K562 (cell line): ENCODE measurements at regions not wholly inside any gene's neighbourhood (a gene's known extent, or its start where the extent isn't known, plus 50 kb on each side); places are given as distances from the start of the nearest gene placed in this dataset.

Source experiments
- ATAC-seq: fragments of 200-7000 bp; cut with Tn5 transposase; 3 replicates; pipeline ENCODE4 v1.9.1; 2020; ENCODE audit warnings: moderate library complexity
- BruUV-seq: library from RNA; stranded (reverse); fragments of 400-500 nt; replicated peaks from 2 replicates; lab custom pipeline; 2021; lab: Mats Ljungman, UMichigan
- CTCF ChIA-PET: fragments of 300-600 bp; formaldehyde crosslinking; extraction: SDS; loops from one replicate; lab custom pipeline; 2021; ENCODE audit warnings: low intra/inter-chr PET ratio; lab: Yijun Ruan, JAX
- POLR2A ChIA-PET: fragments of 300-600, 350-650 bp; sonication (Branson Sonifier 250); formaldehyde crosslinking; extraction: SDS; loops from one replicate; lab custom pipeline; 2021; ENCODE audit warnings: antibody characterized with exemption, inconsistent platforms; lab: Yijun Ruan, JAX
- DNase-seq, 4 experiments: peaks; one replicate each; pipeline versions ENCODE4 v3.0.0 to v3.0.0-alpha.2; 2011 to 2018; ENCODE audit warnings: low spot score in 3 of 4, mixed read lengths in 3 of 4; ENCODE audit errors: extremely low read depth in 1 of 4
- FAIRE-seq: peaks from 2 replicates; lab custom pipeline; 2011; peaks lifted over from hg19 to GRCh38; lab: Jason Lieb, UNC
- H2AFZ ChIP-seq: 2 replicates; pipeline ENCODE4 v1.6.0; 2011; ENCODE audit warnings: low read depth, low read length, control low read depth, inconsistent platforms
- H3K27ac ChIP-seq: fragments of 200-600 bp; 3 replicates; pipeline ENCODE4 v1.8.0; 2011; ENCODE audit warnings: low read depth, mild to moderate bottlenecking, control low read depth, inconsistent platforms, low read length, moderate library complexity, mixed read lengths; ENCODE audit errors: extremely low read depth
- H3K27me3 ChIP-seq, 2 experiments: fragments of 300-600 bp in 1 of 2; 2 replicates in 1 of 2; 3 replicates in 1 of 2; pipeline versions ENCODE4 v1.6.0 to v1.8.0; 2011; ENCODE audit warnings: inconsistent platforms in 2 of 2, low read length in 2 of 2, mild to moderate bottlenecking in 1 of 2, mixed read lengths in 1 of 2, moderate library complexity in 1 of 2; ENCODE audit not compliant: control insufficient read depth in 2 of 2, insufficient read depth in 2 of 2
- H3K36me3 ChIP-seq: fragments of 300-600 bp; 3 replicates; pipeline ENCODE4 v1.8.0; 2011; ENCODE audit warnings: mild to moderate bottlenecking, low read length, inconsistent platforms; ENCODE audit not compliant: control insufficient read depth, insufficient read depth
- H3K4me1 ChIP-seq, 2 experiments: fragments of 200-600 bp in 1 of 2; replicated peaks in 1 of 2; 2 replicates in 1 of 2; 3 replicates in 1 of 2; pipeline versions ENCODE4 v1.5.1 to v1.8.0; 2011; ENCODE audit warnings: inconsistent platforms in 2 of 2, low read length in 2 of 2, mild to moderate bottlenecking in 1 of 2, mixed read lengths in 1 of 2, moderate library complexity in 1 of 2; ENCODE audit not compliant: control insufficient read depth in 2 of 2, insufficient read depth in 2 of 2
- H3K4me2 ChIP-seq: 2 replicates; pipeline ENCODE4 v1.6.1; 2011; ENCODE audit warnings: low read length, control low read depth, inconsistent platforms, mixed read lengths; ENCODE audit not compliant: insufficient read depth
- H3K4me3 ChIP-seq: fragments of 200-600 bp; sonication (generic), shearing (Covaris generic); 2 replicates; pipeline ENCODE4 v1.5.1; 2016; ENCODE audit warnings: control low read depth, inconsistent platforms
- H3K79me2 ChIP-seq: fragments of 200-600 bp; 3 replicates; pipeline ENCODE4 v1.8.0; 2011; ENCODE audit warnings: low read length, inconsistent platforms; ENCODE audit not compliant: control insufficient read depth, insufficient read depth
- H3K9ac ChIP-seq, 2 experiments: 2 replicates each; pipeline versions ENCODE4 v1.6.0 to v1.6.1; 2011; ENCODE audit warnings: low read depth in 2 of 2, low read length in 2 of 2, control low read depth in 1 of 2, inconsistent platforms in 1 of 2, mild to moderate bottlenecking in 1 of 2, mixed read lengths in 1 of 2; ENCODE audit not compliant: insufficient read depth in 1 of 2
- H3K9me1 ChIP-seq: one replicate; pipeline ENCODE4 v1.6.0; 2011; ENCODE audit warnings: inconsistent platforms, mild to moderate bottlenecking, low read length, moderate library complexity; ENCODE audit not compliant: control insufficient read depth, insufficient read depth
- H3K9me3 ChIP-seq: replicated peaks from 2 replicates; pipeline ENCODE4 v1.5.1; 2011; ENCODE audit warnings: low read depth, low read length, inconsistent platforms; ENCODE audit not compliant: control insufficient read depth, insufficient read depth
- H4K20me1 ChIP-seq: replicated peaks from 2 replicates; pipeline ENCODE4 v1.6.1; 2011; ENCODE audit warnings: low read length, inconsistent platforms, mixed read lengths; ENCODE audit not compliant: control insufficient read depth, insufficient read depth
- C11orf30 ChIP-seq: fragments of 450-650 bp; IDR thresholded peaks from 2 replicates; pipeline ENCODE4 v1.6.1; 2016; ENCODE audit warnings: low read depth, mild to moderate bottlenecking
- CBX5 ChIP-seq: IDR thresholded peaks from 2 replicates; pipeline ENCODE4 v1.6.1; 2014; ENCODE audit warnings: low read depth, borderline replicate concordance
- E2F4 ChIP-seq: sonication (generic); formaldehyde crosslinking; IDR thresholded peaks from 2 replicates; pipeline ENCODE4 v1.8.0; 2022; ENCODE audit warnings: mild to moderate bottlenecking, low read depth, missing genetic modification reagents
- FOXK2 ChIP-seq, 2 experiments: fragments of 450-650 bp; IDR thresholded peaks in 1 of 2; conservative IDR thresholded peaks in 1 of 2; 2 replicates each; pipeline ENCODE4 v1.6.1; 2016; ENCODE audit warnings: low read depth in 2 of 2, mild to moderate bottlenecking in 1 of 2
- HDAC2 ChIP-seq: fragments of 450-650 bp; IDR thresholded peaks from 2 replicates; pipeline ENCODE4 v1.6.1; 2016; ENCODE audit warnings: mild to moderate bottlenecking
- ID3 ChIP-seq, 2 experiments: fragments of 250-450 bp in 1 of 2; fragments of 450-650 bp in 1 of 2; sonication (Bioruptor Pico) in 1 of 2; IDR thresholded peaks; 2 replicates each; pipeline versions ENCODE4 v1.6.1 to v1.8.0; 2016 to 2021; ENCODE audit warnings: mild to moderate bottlenecking in 2 of 2, moderate library complexity in 2 of 2, missing compliant biosample characterization in 1 of 2, missing genetic modification characterization in 1 of 2
- KLF16 ChIP-seq: IDR thresholded peaks from 2 replicates; pipeline ENCODE4 v1.6.1; 2016; ENCODE audit warnings: antibody characterized with exemption
- MAFG ChIP-seq: fragments of 450-650 bp; conservative IDR thresholded peaks from 2 replicates; pipeline ENCODE4 v1.6.1; 2016; ENCODE audit warnings: missing genetic modification characterization, missing compliant biosample characterization
- STAT5B ChIP-seq: fragments of 250-450 bp; sonication (Bioruptor Pico); IDR thresholded peaks from 2 replicates; pipeline ENCODE4 v1.8.0; 2021; ENCODE audit warnings: mild to moderate bottlenecking, inconsistent platforms
- ZFP30 ChIP-seq: fragments of 250-450 bp; sonication (Bioruptor Pico); IDR thresholded peaks from 2 replicates; pipeline ENCODE4 v1.8.0; 2022; ENCODE audit warnings: moderate library complexity, mild to moderate bottlenecking, inconsistent platforms, borderline replicate concordance
- ZNF280B ChIP-seq: fragments of 250-450 bp; sonication (Bioruptor Pico); IDR thresholded peaks from 2 replicates; pipeline ENCODE4 v1.5.1; 2021; ENCODE audit warnings: mild to moderate bottlenecking
- ZNF316 ChIP-seq: fragments of 450-650 bp; IDR thresholded peaks from 2 replicates; pipeline ENCODE4 v1.6.1; 2016
- ZNF551 ChIP-seq: fragments of 250-450 bp; sonication (Bioruptor Pico); IDR thresholded peaks from 2 replicates; pipeline ENCODE4 v1.5.0; 2021; ENCODE audit warnings: mild to moderate bottlenecking, moderate library complexity
- ZNF584 ChIP-seq: fragments of 200-800 bp; sonication (Bioruptor generic); IDR thresholded peaks from 2 replicates; pipeline ENCODE4 v1.6.1; 2016; ENCODE audit warnings: low read depth, mild to moderate bottlenecking, missing genetic modification characterization, missing compliant biosample characterization
- ZNF76 ChIP-seq: fragments of 250-450 bp; sonication (Bioruptor Pico); IDR thresholded peaks from 2 replicates; pipeline ENCODE4 v1.4.0; 2020; ENCODE audit warnings: mild to moderate bottlenecking, moderate library complexity, borderline replicate concordance
- WGBS: fragments of 100-300 bp; shearing (Covaris generic); methylation state at CpG from one replicate; pipeline ENCODE4 v1.1.6; 2016; ENCODE audit warnings: low coverage, mixed read lengths; ENCODE audit not compliant: insufficient coverage; ENCODE audit errors: missing lambda C conversion rate; 5-methylcytosine and 5-hydroxymethylcytosine counted together
- in situ Hi-C: fragments of 300-500 bp; cut with MboI; formaldehyde crosslinking; loops from 4 replicates; pipeline ENCODE4 v1.15.0; 2018; ENCODE audit warnings: inconsistent platforms, mixed read lengths
- intact Hi-C: fragments of 100-400 bp; cut with micrococcal nuclease; formaldehyde crosslinking; loops from 2 replicates; pipeline ENCODE4 v1.14.2; 2022
- TF ChIP-seq, protein P1 (sequence below): fragments of 450-650 bp; IDR thresholded peaks from 2 replicates; pipeline ENCODE4 v1.6.1; 2016; ENCODE audit warnings: antibody characterized with exemption

- no TSS peak for BruUV-seq
- H3K9ac ChIP-seq = no peak overlapping the region
- in situ Hi-C loops (no loop called here), intact Hi-C loops (no loop called here)
- no peak for FAIRE-seq
- CTCF ChIA-PET = no interaction called here
- no peak overlapping the region for H3K4me3 ChIP-seq
- H3K4me1 ChIP-seq = no peaks in the 10 kb centered on the region
- POLR2A ChIA-PET = no interaction called here
- no peak overlapping the region for H3K4me2 ChIP-seq
- no peaks in the 10 kb centered on the region for H3K79me2 ChIP-seq
- no peak for DNase-seq
- WGBS = 0% methylated on average over 1 of the region's 1 CpG
- no peaks in the 10 kb centered on the region for H3K36me3 ChIP-seq
- no peaks in the 10 kb centered on the region for H3K9me3 ChIP-seq
- no peak overlapping the region for H3K27ac ChIP-seq
- no peaks in the 10 kb centered on the region for H3K9me1 ChIP-seq
- H2AFZ ChIP-seq = no peak overlapping the region
- ATAC-seq = no peak
- H3K27me3 ChIP-seq = peaks cover 26 to 44% of the 10 kb centered on the region in 2 experiments; a peak in 4 of 5 replicates
- H4K20me1 ChIP-seq = no peaks in the 10 kb centered on the region; the same call in 1 of the 2 replicates
- 0 out of 2 replicates have a peak, but pooled peaks have one; percentile 27 for TF ChIP-seq C11orf30
- TF ChIP-seq ZNF76 (CRISPR knock-in tag) = no peak
- no peak for TF ChIP-seq ZFP30 (CRISPR knock-in tag)
- TF ChIP-seq ZNF316 = peak; percentile 61
- no peak for TF ChIP-seq STAT5B (CRISPR knock-in tag)
- TF ChIP-seq ZNF280B (CRISPR knock-in tag) = no peak
- TF ChIP-seq CBX5 = no peak
- no peak for TF ChIP-seq FOXK2 (conservative IDR thresholded peaks at IDR 0.05 in 1 of 2, IDR thresholded peaks at IDR 0.05 in 1 of 2; ENCODE audit: low read depth in 2 of 2)
- TF ChIP-seq E2F4 = no peak
- TF ChIP-seq ID3 (CRISPR knock-in tag; IDR thresholded peaks at IDR 0.05) = no peak
- TF ChIP-seq ID3 (tag; IDR thresholded peaks at IDR 0.05) = no peak
- TF ChIP-seq ZNF584 (CRISPR knock-in tag) = no peak
- no peak for TF ChIP-seq HDAC2
- peak; percentile 20; the same call in 1 of the 2 replicates for TF ChIP-seq MAFG (tag)
- TF ChIP-seq KLF16 = no peak
- no peak for TF ChIP-seq ZNF551 (CRISPR knock-in tag)
- TF ChIP-seq, protein P1, sequence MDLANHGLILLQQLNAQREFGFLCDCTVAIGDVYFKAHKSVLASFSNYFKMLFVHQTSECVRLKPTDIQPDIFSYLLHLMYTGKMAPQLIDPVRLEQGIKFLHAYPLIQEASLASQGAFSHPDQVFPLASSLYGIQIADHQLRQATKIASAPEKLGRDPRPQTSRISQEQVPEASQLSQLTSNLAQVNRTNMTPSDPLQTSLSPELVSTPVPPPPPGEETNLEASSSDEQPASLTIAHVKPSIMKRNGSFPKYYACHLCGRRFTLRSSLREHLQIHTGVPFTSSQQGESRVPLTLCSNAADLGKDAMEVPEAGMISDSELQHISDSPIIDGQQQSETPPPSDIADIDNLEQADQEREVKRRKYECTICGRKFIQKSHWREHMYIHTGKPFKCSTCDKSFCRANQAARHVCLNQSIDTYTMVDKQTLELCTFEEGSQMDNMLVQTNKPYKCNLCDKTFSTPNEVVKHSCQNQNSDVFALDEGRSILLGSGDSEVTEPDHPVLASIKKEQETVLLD = no peak
Observed at GRCh38 chr6:41483943-41484342, 62.2 kb upstream of the FOXP4 start.
